Uterus (tissue), 2 donors: ENCODE measurements at regions not wholly inside any gene's neighbourhood (a gene's known extent, or its start where the extent isn't known, plus 50 kb on each side); places are given as distances from the start of the nearest gene placed in this dataset.

Experiments used
- POLR2A ChIP-seq, 2 donors: fragments of 450-650 bp; IDR thresholded peaks; one replicate each; pipeline ENCODE4 v1.6.1; 2016; ENCODE audit warnings: antibody characterized with exemption in 2 of 2, mild to moderate bottlenecking in 1 of 2, moderate library complexity in 1 of 2
- TF ChIP-seq, protein P1 (sequence below), 4 experiments: fragments of 200-600 bp in 2 of 4; fragments of 450-650 bp in 2 of 4; sonication (generic) in 2 of 4; IDR thresholded peaks; one replicate each; pipeline ENCODE4 v1.5.1; 2016 to 2019; ENCODE audit warnings: antibody characterized with exemption in 4 of 4, mild to moderate bottlenecking in 2 of 4, moderate library complexity in 1 of 4

- TF ChIP-seq, protein P1, sequence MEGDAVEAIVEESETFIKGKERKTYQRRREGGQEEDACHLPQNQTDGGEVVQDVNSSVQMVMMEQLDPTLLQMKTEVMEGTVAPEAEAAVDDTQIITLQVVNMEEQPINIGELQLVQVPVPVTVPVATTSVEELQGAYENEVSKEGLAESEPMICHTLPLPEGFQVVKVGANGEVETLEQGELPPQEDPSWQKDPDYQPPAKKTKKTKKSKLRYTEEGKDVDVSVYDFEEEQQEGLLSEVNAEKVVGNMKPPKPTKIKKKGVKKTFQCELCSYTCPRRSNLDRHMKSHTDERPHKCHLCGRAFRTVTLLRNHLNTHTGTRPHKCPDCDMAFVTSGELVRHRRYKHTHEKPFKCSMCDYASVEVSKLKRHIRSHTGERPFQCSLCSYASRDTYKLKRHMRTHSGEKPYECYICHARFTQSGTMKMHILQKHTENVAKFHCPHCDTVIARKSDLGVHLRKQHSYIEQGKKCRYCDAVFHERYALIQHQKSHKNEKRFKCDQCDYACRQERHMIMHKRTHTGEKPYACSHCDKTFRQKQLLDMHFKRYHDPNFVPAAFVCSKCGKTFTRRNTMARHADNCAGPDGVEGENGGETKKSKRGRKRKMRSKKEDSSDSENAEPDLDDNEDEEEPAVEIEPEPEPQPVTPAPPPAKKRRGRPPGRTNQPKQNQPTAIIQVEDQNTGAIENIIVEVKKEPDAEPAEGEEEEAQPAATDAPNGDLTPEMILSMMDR (IDR thresholded peaks at IDR 0.05), result no peak
- TF ChIP-seq POLR2A (IDR thresholded peaks at IDR 0.05), result no peak
These were observed 233.5 kb upstream of the E2F8 start for GRCh38 chr11:19474211-19474610.
